Left lung (tissue), 4 donors: ENCODE measurements at regions not wholly inside any gene's neighbourhood (a gene's known extent, or its start where the extent isn't known, plus 50 kb on each side); places are given as distances from the start of the nearest gene placed in this dataset.

ENCODE experiments used
- ATAC-seq: fragments of 200-7000 bp; cut with Tn5 transposase; one replicate; pipeline ENCODE4 v1.9.1; 2020; ENCODE audit warnings: moderate library complexity
- DNase-seq, 4 donors: peaks; one replicate each; pipeline ENCODE4 v3.0.0-alpha.2; 2013 to 2020
- H3K27ac ChIP-seq, 2 donors: fragments of 200-600 bp; sonication (generic) in 1 of 2; one replicate each; pipeline versions ENCODE4 v1.5.0 to v1.8.0; 2020 to 2021
- H3K27me3 ChIP-seq, 2 donors: fragments of 200-600 bp; sonication (generic) in 1 of 2; one replicate each; pipeline versions ENCODE4 v1.5.0 to v1.8.0; 2020 to 2021
- H3K36me3 ChIP-seq, 2 donors: fragments of 200-600 bp; sonication (generic) in 1 of 2; one replicate each; pipeline versions ENCODE4 v1.5.0 to v1.8.0; 2020 to 2021
- H3K4me1 ChIP-seq, 2 donors: fragments of 200-600 bp; one replicate each; pipeline ENCODE4 v1.8.0; 2021
- H3K4me3 ChIP-seq, 2 donors: fragments of 200-600 bp; sonication (generic) in 1 of 2; one replicate each; pipeline versions ENCODE4 v1.5.0 to v1.8.0; 2020 to 2021; ENCODE audit warnings: mild to moderate bottlenecking in 1 of 2
- H3K9me3 ChIP-seq, 2 donors: fragments of 200-600 bp; sonication (generic) in 1 of 2; one replicate each; pipeline versions ENCODE4 v1.5.0 to v1.8.0; 2020 to 2021
- intact Hi-C, 2 donors: fragments of 100-400 bp; cut with DNase I; formaldehyde crosslinking; loops; one replicate each; pipeline versions ENCODE4 v1.11.2 to v1.14.2; 2022
- TF ChIP-seq, protein P1 (sequence below), 2 donors: fragments of 200-600 bp; sonication (generic) in 1 of 2; IDR thresholded peaks; one replicate each; pipeline versions ENCODE4 v1.5.0 to v1.8.0; 2021; ENCODE audit warnings: antibody characterized with exemption in 2 of 2
- donor health status: DM: no; HTN: yes; CAD: no.
- donor health status: DM: no; HTN: no; CAD: no.

- no peak for DNase-seq
- ATAC-seq = no peak
These were observed 382.4 kb downstream of the CDK5RAP2 start for GRCh38 chr9:120197605-120198004.

DNA sequence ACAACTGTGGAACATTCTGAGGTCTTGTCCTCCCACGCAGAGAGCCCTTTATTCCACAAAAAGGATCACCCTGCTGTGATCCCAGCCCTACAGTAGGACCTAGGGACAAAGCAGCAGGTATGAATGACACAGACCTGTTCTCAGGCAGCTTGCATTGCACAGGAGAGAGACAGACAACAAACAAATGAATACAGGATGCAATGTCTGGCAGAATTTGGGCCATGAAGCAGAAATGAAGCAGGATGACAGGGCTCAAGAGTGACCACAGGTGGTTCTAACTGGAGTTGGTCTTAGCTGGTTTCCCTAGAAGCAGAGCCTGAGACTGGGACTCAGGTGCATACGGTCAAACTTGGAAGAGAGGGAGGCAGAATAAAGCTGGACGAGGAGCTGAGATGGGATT is 388.8 kb downstream of the CDK5RAP2 start:
- ATAC-seq (no peak), DNase-seq (no peak)
- H3K4me1 ChIP-seq = no peaks in the 10 kb centered on the region
- H3K4me3 ChIP-seq = no peak overlapping the region
- H3K9me3 ChIP-seq = no peaks in the 10 kb centered on the region
- no peaks in the 10 kb centered on the region for H3K27me3 ChIP-seq
- intact Hi-C loops = no loop called here
- no peaks in the 10 kb centered on the region for H3K36me3 ChIP-seq
- H3K27ac ChIP-seq = no peak overlapping the region
- TF ChIP-seq, protein P1, sequence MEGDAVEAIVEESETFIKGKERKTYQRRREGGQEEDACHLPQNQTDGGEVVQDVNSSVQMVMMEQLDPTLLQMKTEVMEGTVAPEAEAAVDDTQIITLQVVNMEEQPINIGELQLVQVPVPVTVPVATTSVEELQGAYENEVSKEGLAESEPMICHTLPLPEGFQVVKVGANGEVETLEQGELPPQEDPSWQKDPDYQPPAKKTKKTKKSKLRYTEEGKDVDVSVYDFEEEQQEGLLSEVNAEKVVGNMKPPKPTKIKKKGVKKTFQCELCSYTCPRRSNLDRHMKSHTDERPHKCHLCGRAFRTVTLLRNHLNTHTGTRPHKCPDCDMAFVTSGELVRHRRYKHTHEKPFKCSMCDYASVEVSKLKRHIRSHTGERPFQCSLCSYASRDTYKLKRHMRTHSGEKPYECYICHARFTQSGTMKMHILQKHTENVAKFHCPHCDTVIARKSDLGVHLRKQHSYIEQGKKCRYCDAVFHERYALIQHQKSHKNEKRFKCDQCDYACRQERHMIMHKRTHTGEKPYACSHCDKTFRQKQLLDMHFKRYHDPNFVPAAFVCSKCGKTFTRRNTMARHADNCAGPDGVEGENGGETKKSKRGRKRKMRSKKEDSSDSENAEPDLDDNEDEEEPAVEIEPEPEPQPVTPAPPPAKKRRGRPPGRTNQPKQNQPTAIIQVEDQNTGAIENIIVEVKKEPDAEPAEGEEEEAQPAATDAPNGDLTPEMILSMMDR (IDR thresholded peaks at IDR 0.05) = no peak

More at GRCh38 chr9:120197605-120198004, 382.4 kb downstream of the CDK5RAP2 start:
- Histone ChIP-seq H3K27ac (no peak overlapping the region), H3K4me1 (no peaks in the 10 kb centered on the region), H3K36me3 (no peaks in the 10 kb centered on the region), H3K9me3 (no peaks in the 10 kb centered on the region), H3K4me3 (no peak overlapping the region), H3K27me3 (no peaks in the 10 kb centered on the region)
- intact Hi-C loops = no loop called here
- TF ChIP-seq, protein P1 (IDR thresholded peaks at IDR 0.05) = no peak

DNA sequence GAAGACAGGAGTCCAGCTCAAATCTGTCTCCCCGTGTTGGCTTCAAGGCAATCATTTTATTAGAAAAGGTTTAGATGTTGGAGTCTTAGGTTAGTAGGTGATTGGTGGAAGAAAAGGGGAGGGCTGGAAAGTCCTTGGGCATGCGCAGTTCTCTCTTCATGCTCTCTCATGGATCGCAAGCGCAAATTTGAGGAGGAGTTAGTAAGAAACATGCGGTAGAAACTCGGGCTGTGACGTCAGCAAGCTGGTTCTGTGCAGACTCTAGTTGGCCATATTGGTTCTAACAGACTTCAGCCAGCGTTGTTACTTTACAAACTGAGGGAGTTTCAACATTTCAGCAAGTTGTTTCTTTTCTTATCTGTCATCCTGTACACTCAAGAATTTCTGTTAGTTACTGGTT is 392.2 kb downstream of the CDK5RAP2 start:
- Histone ChIP-seq H3K27me3 (no peaks in the 10 kb centered on the region), H3K27ac (no peak overlapping the region), H3K9me3 (no peaks in the 10 kb centered on the region), H3K36me3 (no peaks in the 10 kb centered on the region), H3K4me1 (no peaks in the 10 kb centered on the region), H3K4me3 (no peak overlapping the region)
- TF ChIP-seq, protein P1 (IDR thresholded peaks at IDR 0.05) = no peak
- intact Hi-C loops = no loop called here
- ATAC-seq (no peak), DNase-seq (no peak)

GRCh38 chr9:120186276-120186675 is 393.7 kb downstream of the CDK5RAP2 start:
- ATAC-seq = no peak
- no peaks in the 10 kb centered on the region for H3K4me1 ChIP-seq
- intact Hi-C loops = no loop called here
- no peak for DNase-seq
- H3K27ac ChIP-seq = no peak overlapping the region
- H3K9me3 ChIP-seq = no peaks in the 10 kb centered on the region
- TF ChIP-seq, protein P1 (IDR thresholded peaks at IDR 0.05) = no peak
- H3K4me3 ChIP-seq = no peak overlapping the region
- no peaks in the 10 kb centered on the region for H3K27me3 ChIP-seq
- H3K36me3 ChIP-seq = no peaks in the 10 kb centered on the region

GRCh38 chr9:120184266-120184665 is 395.7 kb downstream of the CDK5RAP2 start:
- Histone ChIP-seq H3K27me3 (no peaks in the 10 kb centered on the region), H3K27ac (no peak overlapping the region), H3K36me3 (no peaks in the 10 kb centered on the region), H3K9me3 (no peaks in the 10 kb centered on the region), H3K4me1 (no peaks in the 10 kb centered on the region), H3K4me3 (no peak overlapping the region)
- intact Hi-C loops = no loop called here
- TF ChIP-seq, protein P1 (IDR thresholded peaks at IDR 0.05) = no peak
- no peak for ATAC-seq
- DNase-seq = no peak
